Lung (tissue), 11 donors: ENCODE measurements at regions not wholly inside any gene's neighbourhood (a gene's known extent, or its start where the extent isn't known, plus 50 kb on each side); places are given as distances from the start of the nearest gene placed in this dataset.

Experiments used
- ATAC-seq: fragments of 200-7000 bp; cut with Tn5 transposase; one replicate; pipeline ENCODE4 v1.9.1; 2020; ENCODE audit warnings: moderate number of reproducible peaks; ENCODE audit not compliant: insufficient read depth, low FRiP score
- DNase-seq, 3 donors: peaks; one replicate each; pipeline ENCODE4 v3.0.0-alpha.2; 2013 to 2017
- H3K27ac ChIP-seq, 2 donors: one replicate each; pipeline ENCODE4 v1.5.1; 2013; ENCODE audit warnings: mild to moderate bottlenecking in 2 of 2, moderate library complexity in 2 of 2, control low read depth in 1 of 2, inconsistent platforms in 1 of 2, low read depth in 1 of 2, low read length in 1 of 2
- H3K27me3 ChIP-seq, 3 donors: one replicate each; pipeline ENCODE4 v1.5.1; 2013; ENCODE audit warnings: low read length in 2 of 3; ENCODE audit not compliant: control insufficient read depth in 3 of 3, insufficient read depth in 3 of 3
- H3K36me3 ChIP-seq, 4 donors: one replicate each; pipeline ENCODE4 v1.5.1; 2013; ENCODE audit warnings: low read length in 4 of 4, mild to moderate bottlenecking in 1 of 4, moderate library complexity in 1 of 4; ENCODE audit not compliant: control insufficient read depth in 4 of 4, insufficient read depth in 4 of 4
- H3K4me1 ChIP-seq, 5 donors: one replicate each; pipeline ENCODE4 v1.5.1; 2013; ENCODE audit warnings: low read length in 5 of 5, mild to moderate bottlenecking in 2 of 5, moderate library complexity in 1 of 5; ENCODE audit not compliant: control insufficient read depth in 5 of 5, insufficient read depth in 5 of 5
- H3K4me3 ChIP-seq: one replicate; pipeline ENCODE4 v1.5.1; 2013; ENCODE audit warnings: mild to moderate bottlenecking, control low read depth, moderate library complexity
- H3K9ac ChIP-seq, 2 donors: one replicate each; pipeline ENCODE4 v1.5.1; 2013; ENCODE audit warnings: low read length in 2 of 2, control low read depth in 1 of 2; ENCODE audit not compliant: insufficient read depth in 1 of 2
- H3K9me3 ChIP-seq, 4 donors: one replicate each; pipeline ENCODE4 v1.5.1; 2013; ENCODE audit warnings: low read length in 3 of 4, mild to moderate bottlenecking in 1 of 4, moderate library complexity in 1 of 4; ENCODE audit not compliant: control insufficient read depth in 4 of 4, insufficient read depth in 3 of 4
- WGBS, 2 donors: extraction: QIAGEN DNeasy Blood & Tissue Kit; methylation state at CpG; one replicate each; pipeline ENCODE4 v1.1.7; 2013; 5-methylcytosine and 5-hydroxymethylcytosine counted together
- TF ChIP-seq, protein P1 (sequence below): IDR thresholded peaks from 2 replicates; pipeline ENCODE4 v1.5.1; 2012; ENCODE audit warnings: mild to moderate bottlenecking; ENCODE audit errors: control extremely low read depth, extremely low read depth
- donor health status: control.
- donor health status: control.
- donor health status: Bipolar disorder and iron deficiency.
- donor health status: healthy.
- donor health status: DM: yes; HTN: yes; CAD: no.

DNA sequence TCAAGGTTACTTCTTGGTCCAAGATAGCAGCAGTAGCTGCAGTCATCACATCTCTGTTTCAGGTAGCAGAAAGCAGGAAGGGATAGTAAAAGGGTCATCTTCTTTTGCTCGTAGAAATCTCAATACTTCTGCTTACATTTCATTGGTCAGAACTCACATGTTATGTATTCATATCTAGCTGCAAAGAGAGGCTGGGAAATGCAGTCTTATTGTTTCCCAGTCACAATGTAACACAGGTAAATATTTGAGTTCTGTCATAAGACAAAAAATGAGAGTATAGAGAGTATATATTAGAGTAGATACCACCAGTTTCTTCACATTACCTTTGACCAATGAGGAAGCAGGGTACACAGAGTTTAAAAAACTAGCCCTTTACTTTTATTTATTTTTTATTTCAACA is 132.4 kb upstream of the ITGA6 start:
- whole genome bisulfite sequencing, 2 donors = 54 to 83% methylated on average over 1 of the region's 1 CpG
- TF ChIP-seq, protein P1, sequence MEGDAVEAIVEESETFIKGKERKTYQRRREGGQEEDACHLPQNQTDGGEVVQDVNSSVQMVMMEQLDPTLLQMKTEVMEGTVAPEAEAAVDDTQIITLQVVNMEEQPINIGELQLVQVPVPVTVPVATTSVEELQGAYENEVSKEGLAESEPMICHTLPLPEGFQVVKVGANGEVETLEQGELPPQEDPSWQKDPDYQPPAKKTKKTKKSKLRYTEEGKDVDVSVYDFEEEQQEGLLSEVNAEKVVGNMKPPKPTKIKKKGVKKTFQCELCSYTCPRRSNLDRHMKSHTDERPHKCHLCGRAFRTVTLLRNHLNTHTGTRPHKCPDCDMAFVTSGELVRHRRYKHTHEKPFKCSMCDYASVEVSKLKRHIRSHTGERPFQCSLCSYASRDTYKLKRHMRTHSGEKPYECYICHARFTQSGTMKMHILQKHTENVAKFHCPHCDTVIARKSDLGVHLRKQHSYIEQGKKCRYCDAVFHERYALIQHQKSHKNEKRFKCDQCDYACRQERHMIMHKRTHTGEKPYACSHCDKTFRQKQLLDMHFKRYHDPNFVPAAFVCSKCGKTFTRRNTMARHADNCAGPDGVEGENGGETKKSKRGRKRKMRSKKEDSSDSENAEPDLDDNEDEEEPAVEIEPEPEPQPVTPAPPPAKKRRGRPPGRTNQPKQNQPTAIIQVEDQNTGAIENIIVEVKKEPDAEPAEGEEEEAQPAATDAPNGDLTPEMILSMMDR = no peak
- Histone ChIP-seq H3K4me1 (peaks cover 0 to 11% (median 0%) of the 10 kb centered on the region in 5 donors), H3K27ac (no peak overlapping the region), H3K9ac (no peak overlapping the region), H3K4me3 (no peak overlapping the region), H3K27me3 (peaks cover 0 to 8% (median 0%) of the 10 kb centered on the region in 3 donors), H3K9me3 (no peaks in the 10 kb centered on the region), H3K36me3 (no peaks in the 10 kb centered on the region)
- no peak for DNase-seq
- no peak for ATAC-seq

DNA sequence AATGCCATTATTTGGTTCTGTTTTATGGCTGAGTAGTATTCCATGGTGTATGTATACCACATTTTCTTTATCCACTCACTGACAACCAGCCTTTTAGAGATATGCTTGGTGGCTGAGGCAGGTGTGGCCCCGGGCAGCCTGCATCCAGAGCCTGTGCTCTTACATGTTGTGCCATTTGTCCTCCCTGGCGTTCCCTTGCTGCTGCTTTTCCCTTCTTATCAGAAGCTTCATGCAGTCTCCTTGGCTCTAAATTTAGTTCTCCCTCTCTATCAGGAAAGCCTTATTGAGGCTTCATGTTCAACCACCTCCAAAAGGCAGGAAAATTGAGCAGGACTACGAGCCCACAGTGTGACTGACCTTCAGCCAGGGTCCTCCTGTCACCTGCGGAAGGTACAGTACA is 131.7 kb upstream of the ITGA6 start:
- H3K4me1 ChIP-seq = peaks cover 0 to 11% (median 0%) of the 10 kb centered on the region in 5 donors
- H3K27ac ChIP-seq = no peak overlapping the region
- DNase-seq (no peak), ATAC-seq (no peak)
- H3K36me3 ChIP-seq = no peaks in the 10 kb centered on the region
- TF ChIP-seq, protein P1 = no peak
- no peak overlapping the region for H3K4me3 ChIP-seq
- H3K9me3 ChIP-seq = peaks cover 0 to under 1% (median 0%) of the 10 kb centered on the region in 4 donors
- WGBS, 2 donors = 92 to 97% methylated on average over 4 of the region's 4 CpGs
- H3K27me3 ChIP-seq = peaks cover 0 to 8% (median 0%) of the 10 kb centered on the region in 3 donors
- H3K9ac ChIP-seq = no peak overlapping the region

DNA sequence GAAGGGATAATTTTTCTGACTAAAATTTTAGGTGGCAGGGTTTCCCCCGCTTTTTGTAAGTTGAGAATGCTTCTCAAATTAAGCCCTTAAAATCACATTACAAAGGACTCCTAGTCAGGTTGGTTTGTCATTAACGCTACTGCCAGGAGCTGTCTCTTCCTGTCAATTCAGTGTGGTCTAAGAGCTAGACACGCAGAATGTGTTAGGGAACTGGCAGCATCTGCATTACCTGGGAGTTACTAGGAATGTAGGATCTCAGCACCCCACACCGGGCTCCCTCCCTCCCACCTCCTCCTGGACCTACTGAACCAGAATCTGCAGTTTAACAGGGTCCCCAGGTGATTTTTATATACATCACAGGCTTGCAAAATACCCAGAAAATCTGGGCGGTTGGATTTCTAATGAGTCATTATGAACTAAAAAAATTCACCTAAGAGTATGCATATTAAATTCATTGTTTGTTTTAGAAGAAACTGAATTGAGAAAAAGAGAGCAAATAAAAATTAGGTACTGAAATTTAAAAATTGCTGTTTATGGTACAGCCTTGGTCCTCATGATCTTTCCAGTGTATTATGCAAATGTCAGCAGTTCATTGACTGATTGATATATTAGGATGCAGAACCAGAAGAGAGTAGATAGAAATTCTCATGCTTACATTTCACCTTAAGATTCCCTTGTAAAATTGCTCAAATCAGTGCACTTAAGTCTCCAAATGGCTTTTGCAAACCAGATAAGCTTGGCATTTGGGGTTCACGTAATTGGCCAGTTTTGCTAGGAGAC is 130.9 kb upstream of the ITGA6 start:
- no peak overlapping the region for H3K27ac ChIP-seq
- peaks cover 0 to 8% (median 0%) of the 10 kb centered on the region in 3 donors for H3K27me3 ChIP-seq
- no peak for DNase-seq
- no peak overlapping the region for H3K4me3 ChIP-seq
- peaks cover 0 to 2% (median 0%) of the 10 kb centered on the region in 4 donors for H3K9me3 ChIP-seq
- no peaks in the 10 kb centered on the region for H3K36me3 ChIP-seq
- 72 to 74% methylated on average over 6 of the region's 6 CpGs for WGBS, 2 donors
- ATAC-seq = no peak
- TF ChIP-seq, protein P1 = no peak
- no peak overlapping the region for H3K9ac ChIP-seq
- peaks cover 0 to 11% (median 0%) of the 10 kb centered on the region in 5 donors for H3K4me1 ChIP-seq
